ENCODE measurements at regions not wholly inside any gene's neighbourhood (a gene's known extent, or its start where the extent isn't known, plus 50 kb on each side); places are given as distances from the start of the nearest gene placed in this dataset.

DNA sequence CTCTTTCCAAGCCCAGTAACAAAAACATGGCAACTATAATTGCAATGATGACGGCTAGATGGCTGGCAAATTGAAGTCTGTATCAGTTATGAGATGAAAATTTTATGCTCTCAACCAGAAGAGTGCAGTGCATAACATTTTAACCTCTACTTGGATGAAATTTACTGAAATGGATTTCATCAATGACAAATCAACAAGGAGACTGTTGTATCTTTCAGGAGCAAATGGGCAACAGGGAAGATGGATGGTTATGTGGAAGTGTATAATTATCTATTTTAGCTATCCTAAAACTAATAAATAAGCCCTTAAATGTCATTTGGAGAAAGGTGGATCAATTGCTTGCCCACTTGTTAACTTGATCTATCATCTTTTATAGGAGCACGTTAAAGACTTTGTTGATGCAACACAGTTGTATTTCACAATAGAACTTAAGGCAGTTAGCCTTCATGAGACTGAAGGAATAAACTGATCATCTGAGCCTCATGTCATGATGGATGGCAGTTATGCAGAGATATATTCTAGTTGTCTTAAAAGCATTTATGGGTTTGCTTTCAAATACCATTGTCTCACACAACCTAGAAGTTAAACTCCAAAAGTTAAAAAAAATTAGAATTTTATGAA, 315.1 kb upstream of the TBC1D5 start:
- Mint-ChIP-seq H3K27me3 (peaks cover 5% of the 10 kb centered on the region), H3K36me3 (ENCODE audit: low read depth) (no peaks in the 10 kb centered on the region), H3K4me1 (no peaks in the 10 kb centered on the region), H3K4me3 (no peak overlapping the region), H3K9me3 (no peaks in the 10 kb centered on the region), H3K27ac (no peak overlapping the region)
- ATAC-seq (replicated peaks), result no peak

DNA sequence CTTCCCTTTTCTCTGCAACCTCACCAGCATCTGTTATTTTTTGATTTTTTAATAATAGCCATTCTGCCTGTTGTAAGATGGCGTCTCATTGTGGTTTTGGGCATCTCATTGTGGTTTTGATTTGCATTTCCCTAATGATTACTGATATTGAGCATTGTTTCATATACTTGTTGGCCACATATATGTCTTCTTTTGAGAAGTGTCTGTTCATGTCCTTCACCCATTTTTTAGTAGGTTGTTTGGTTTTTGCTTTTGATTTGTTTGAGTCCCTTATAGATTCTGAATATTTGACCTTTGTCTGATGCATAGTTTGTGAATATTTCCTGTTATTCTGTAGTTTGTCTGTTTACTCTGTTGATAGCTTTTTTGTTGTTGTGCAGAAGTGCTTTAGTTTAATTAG, 312.2 kb upstream of the TBC1D5 start:
- H3K4me3 Mint-ChIP-seq, result no peak overlapping the region
- no peak for ATAC-seq (replicated peaks)
- peaks cover 5% of the 10 kb centered on the region for H3K27me3 Mint-ChIP-seq
- H3K36me3 Mint-ChIP-seq (ENCODE audit: low read depth), result no peaks in the 10 kb centered on the region
- H3K4me1 Mint-ChIP-seq, result no peaks in the 10 kb centered on the region
- no peak overlapping the region for H3K27ac Mint-ChIP-seq
- H3K9me3 Mint-ChIP-seq, result no peaks in the 10 kb centered on the region

DNA sequence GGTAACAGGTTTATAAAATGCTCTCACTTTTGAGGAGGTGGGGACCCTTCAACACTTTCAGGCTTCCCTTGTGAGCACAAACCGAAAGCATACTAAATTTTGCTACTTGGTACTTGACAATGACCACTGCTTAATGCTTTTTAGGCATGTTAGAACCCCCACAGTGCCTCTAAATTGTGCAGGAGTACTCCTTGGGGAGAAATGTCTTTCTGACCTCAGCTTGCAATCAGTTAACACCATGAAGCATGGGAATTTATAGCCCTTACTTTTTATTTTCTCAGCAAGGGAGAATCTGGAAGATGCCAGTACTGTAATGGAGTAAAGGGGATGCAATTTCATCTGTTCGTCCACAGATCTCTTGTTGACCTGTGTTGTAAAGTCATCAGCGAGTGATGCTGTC, 308.9 kb upstream of the TBC1D5 start:
- Mint-ChIP-seq H3K27me3 (no peaks in the 10 kb centered on the region), H3K27ac (no peak overlapping the region), H3K4me1 (no peaks in the 10 kb centered on the region), H3K36me3 (ENCODE audit: low read depth) (no peaks in the 10 kb centered on the region), H3K4me3 (no peak overlapping the region), H3K9me3 (no peaks in the 10 kb centered on the region)
- no peak for ATAC-seq (replicated peaks)

DNA sequence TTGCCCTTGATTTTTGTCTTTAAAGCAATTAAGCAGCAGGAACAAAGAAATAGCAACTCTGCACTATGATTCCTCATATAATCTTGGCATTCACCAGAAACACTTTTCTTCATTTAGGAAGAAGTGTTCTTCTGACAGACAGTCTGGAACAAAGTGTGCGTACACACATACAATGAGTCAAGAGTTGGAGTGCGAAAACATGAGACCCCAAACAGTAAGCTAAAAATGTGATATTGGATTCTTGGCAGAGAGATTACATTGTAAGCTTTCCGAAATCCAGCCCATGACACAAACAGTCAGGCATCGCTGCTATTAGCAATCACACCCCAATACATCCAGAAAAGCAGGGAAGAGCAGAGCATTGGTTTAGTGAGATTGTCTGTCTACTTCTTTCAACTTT, 306.7 kb upstream of the TBC1D5 start:
- ATAC-seq (replicated peaks), result no peak
- Mint-ChIP-seq H3K9me3 (no peaks in the 10 kb centered on the region), H3K27ac (no peak overlapping the region), H3K4me1 (no peaks in the 10 kb centered on the region), H3K27me3 (no peaks in the 10 kb centered on the region), H3K36me3 (ENCODE audit: low read depth) (no peaks in the 10 kb centered on the region), H3K4me3 (no peak overlapping the region)

DNA sequence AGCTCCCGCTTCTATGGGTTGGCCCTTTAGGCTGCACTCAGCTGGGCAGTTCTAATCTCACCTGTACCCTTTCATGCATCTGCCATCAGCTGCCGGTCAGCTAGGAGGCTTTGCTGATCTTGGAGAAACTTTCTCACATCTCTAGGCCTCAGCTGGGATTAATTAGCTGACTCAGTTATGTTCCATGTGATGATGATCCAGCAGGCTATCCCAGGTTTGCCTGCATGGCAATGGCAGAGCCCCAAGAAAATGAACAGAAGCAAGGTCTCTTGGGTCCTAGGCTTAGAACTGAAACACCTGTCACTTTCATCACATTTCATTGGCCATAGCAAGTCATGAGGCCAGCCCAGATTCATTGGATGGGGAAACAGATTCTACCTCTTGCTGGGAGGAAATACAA, 304.6 kb upstream of the TBC1D5 start:
- H3K9me3 Mint-ChIP-seq, result no peaks in the 10 kb centered on the region
- no peak for ATAC-seq (replicated peaks)
- no peaks in the 10 kb centered on the region for H3K36me3 Mint-ChIP-seq (ENCODE audit: low read depth)
- no peaks in the 10 kb centered on the region for H3K4me1 Mint-ChIP-seq
- peaks cover 7% of the 10 kb centered on the region for H3K27me3 Mint-ChIP-seq
- no peak overlapping the region for H3K27ac Mint-ChIP-seq
- H3K4me3 Mint-ChIP-seq, result no peak overlapping the region

DNA sequence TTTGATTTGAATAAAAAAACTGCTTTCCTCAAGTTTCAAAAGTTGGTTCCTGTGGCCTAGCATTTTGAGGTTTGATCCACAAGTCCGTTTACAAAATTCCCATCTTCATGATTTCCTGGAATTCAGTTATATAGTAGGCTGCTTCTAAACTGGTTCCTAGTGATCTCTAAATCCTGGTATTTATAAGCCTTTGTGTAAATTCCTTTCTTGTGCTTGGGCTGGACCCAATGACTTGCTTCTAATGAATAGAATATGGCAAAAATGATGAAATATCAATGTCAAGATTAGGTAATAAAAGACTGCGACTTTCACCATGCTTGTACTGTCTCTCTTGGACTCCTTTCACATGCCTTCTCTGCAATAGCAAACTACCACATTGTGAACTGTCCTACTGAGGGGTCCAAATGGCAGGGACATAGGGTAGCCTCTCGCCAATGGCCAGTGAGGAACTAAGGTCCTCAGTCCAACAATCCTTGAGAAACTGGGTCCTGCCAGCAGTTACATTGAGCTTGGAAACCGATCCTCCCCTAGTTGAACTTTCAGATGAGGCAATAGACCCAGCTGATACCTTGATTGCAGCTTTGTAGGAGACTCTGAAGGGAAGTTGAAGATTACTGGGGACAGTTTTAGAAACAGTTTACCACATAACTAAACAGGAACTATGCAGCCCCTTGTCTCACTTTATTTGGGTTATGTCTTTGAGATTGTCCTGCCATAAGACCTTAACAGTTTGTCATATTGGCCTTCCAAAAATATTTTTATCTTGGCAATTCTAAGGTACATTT, 303.9 kb upstream of the TBC1D5 start:
- Mint-ChIP-seq H3K36me3 (ENCODE audit: low read depth) (no peaks in the 10 kb centered on the region), H3K4me1 (no peaks in the 10 kb centered on the region), H3K27me3 (peaks cover 11% of the 10 kb centered on the region), H3K9me3 (no peaks in the 10 kb centered on the region), H3K4me3 (no peak overlapping the region), H3K27ac (no peak overlapping the region)
- ATAC-seq (replicated peaks), result no peak

DNA sequence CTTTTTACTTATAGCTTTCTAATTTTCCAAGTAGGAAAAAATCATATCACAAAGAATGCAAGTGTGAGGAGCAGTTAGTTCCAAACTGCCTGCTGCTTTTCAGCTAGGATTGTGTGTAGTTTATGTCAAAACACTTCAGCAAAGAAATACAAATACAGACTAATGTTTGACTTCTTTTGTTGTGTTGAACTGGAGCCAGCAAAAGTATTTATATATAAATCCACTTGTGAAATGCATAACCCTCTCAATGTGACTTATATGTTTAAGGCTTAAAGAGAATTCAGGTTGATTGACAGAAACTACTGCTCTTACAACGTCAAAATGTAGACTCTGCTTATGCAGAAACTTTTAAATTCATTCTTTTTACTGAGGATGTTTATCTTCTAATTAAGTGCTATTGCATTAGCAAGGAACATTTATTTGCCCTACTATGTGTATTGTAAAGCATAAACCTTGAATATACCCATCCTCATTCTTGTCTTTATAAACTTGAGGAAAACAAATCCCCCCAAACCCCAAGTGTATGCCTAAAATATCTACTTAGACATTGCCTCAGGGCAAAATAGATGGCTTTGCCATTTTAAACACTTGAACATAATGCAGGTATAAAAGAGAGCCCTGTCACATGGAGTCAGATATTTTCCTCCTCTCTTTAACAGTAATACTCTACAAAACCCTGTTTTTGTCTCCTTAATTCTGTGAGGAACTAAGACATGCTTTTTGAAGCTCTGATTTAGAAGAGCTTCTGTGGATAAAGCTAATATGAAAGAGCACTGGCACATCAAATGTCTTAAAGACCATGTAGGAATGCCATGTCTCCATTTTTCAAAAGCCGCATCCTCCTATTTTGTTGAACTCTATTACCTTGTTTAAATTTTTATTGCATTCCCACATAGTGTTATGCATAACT, 302.8 kb upstream of the TBC1D5 start:
- no peaks in the 10 kb centered on the region for H3K4me1 Mint-ChIP-seq
- no peaks in the 10 kb centered on the region for H3K36me3 Mint-ChIP-seq (ENCODE audit: low read depth)
- H3K9me3 Mint-ChIP-seq, result peaks cover 4% of the 10 kb centered on the region
- ATAC-seq (replicated peaks), result no peak
- no peak overlapping the region for H3K27ac Mint-ChIP-seq
- H3K4me3 Mint-ChIP-seq, result no peak overlapping the region
- peaks cover 18% of the 10 kb centered on the region for H3K27me3 Mint-ChIP-seq

DNA sequence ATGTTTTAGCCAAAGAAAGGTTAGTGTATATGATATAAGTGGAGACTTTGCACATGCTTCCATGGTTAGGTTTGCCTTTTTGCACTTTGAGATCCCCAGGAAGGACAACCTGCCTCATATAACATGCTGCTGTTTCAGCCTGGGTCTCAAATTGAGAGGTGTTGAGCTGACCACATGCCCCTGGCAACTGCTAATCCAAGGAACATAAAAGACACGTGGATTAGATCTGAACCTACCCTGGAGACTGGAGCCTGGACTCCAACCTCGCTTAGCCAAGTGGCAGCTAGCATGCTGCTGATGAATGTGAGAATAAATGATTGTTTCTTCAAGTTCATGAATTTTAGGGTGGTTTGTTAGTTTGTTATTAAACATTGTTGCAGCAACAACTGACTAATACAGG, 301.8 kb upstream of the TBC1D5 start:
- no peaks in the 10 kb centered on the region for H3K4me1 Mint-ChIP-seq

DNA sequence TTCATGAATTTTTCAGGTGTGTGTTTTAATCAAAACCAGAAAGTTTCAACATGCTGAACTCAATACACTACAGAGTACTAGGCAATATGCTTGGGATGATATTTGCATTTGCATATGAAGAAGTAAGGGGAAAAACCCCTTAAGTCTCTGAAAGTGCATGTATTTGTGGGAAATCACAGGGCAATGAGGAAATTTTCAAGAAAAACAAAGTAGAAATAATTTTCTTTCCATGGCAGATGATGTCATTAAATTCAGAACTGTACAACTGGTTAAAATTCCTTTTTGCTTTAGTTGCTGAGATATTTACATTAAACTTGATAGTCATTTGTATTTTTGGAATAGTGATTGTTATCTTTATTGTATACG, 294.0 kb upstream of the TBC1D5 start:
- H3K27me3 Mint-ChIP-seq, result peaks cover 11% of the 10 kb centered on the region
- H3K4me1 Mint-ChIP-seq, result no peaks in the 10 kb centered on the region
- no peak overlapping the region for H3K4me3 Mint-ChIP-seq
- H3K27ac Mint-ChIP-seq, result no peak overlapping the region
- H3K36me3 Mint-ChIP-seq (ENCODE audit: low read depth), result no peaks in the 10 kb centered on the region
- H3K9me3 Mint-ChIP-seq, result peaks cover 4% of the 10 kb centered on the region
- ATAC-seq (replicated peaks), result no peak

More for the DNA sequence above, 301.8 kb upstream of the TBC1D5 start:
- Mint-ChIP-seq H3K27me3 (peaks cover 18% of the 10 kb centered on the region), H3K4me3 (no peak overlapping the region), H3K9me3 (peaks cover 4% of the 10 kb centered on the region), H3K36me3 (ENCODE audit: low read depth) (no peaks in the 10 kb centered on the region), H3K27ac (no peak overlapping the region)
- ATAC-seq (replicated peaks), result no peak

DNA sequence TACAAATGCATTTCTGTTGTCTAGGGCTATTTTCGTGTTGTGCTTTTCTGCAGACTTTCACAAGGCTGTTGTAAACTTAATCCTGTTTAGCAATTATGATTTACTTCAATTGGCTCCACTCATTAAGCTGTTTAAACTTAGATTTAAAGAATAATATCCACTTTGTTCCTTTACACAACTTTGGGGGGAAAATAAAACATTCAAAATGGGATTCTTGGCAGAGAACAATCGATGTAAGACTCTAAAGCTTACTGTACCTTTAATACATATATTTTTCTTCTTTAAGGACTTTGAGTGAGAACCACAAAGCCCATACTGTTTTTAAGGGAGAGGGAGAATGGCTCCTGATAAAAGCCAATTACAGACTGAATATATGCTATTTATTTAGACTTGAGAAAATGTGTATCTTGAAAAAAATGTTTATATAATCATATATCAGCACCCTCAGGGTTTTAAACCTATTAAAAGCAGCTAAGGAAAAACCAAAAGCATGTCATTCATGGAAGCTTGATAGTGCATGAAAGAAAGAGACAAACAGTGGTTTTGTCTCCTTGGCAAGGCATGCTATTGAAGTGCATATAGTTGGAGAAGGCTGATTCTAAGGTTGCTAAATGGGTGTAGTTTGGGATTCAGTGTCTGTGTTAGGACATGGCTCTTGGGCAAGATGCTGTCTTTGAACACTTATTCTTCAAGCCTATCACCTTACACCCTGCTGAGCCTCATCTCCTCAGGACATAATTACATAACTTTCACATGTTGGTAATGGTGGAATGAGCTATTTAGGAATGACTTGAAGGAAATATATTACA, 293.4 kb upstream of the TBC1D5 start:
- H3K9me3 Mint-ChIP-seq, result peaks cover 1% of the 10 kb centered on the region
- H3K36me3 Mint-ChIP-seq (ENCODE audit: low read depth), result no peaks in the 10 kb centered on the region
- no peak overlapping the region for H3K4me3 Mint-ChIP-seq

DNA sequence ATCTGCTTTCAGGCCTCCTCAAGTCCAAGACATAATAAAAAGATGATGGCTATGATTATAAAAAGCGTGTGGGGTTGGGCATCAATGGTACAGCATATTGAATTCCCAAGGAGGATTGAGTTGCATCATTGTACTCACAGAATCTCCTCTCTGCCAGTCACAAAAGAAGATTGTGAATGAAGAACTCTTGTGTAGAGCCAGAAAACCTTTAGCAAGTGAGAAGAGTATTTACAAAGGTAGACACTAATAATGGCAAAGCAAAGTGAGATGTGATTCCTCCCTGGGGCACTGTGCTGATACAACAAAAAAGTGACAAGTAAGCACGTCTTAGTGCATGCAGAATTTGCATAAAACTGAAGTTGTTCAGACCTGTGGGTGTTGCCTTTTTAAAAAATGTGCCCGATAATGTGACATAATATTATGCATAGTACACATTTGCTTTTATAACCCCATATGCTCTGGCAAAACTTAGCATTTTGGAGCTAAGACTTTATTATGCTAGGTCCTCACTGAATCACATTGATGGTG, 291.2 kb upstream of the TBC1D5 start:
- no peaks in the 10 kb centered on the region for H3K4me1 Mint-ChIP-seq
- H3K36me3 Mint-ChIP-seq (ENCODE audit: low read depth), result no peaks in the 10 kb centered on the region
- H3K27ac Mint-ChIP-seq, result no peak overlapping the region
- H3K4me3 Mint-ChIP-seq, result no peak overlapping the region
- no peak for ATAC-seq (replicated peaks)
- peaks cover 14% of the 10 kb centered on the region for H3K27me3 Mint-ChIP-seq
- H3K9me3 Mint-ChIP-seq, result no peaks in the 10 kb centered on the region

More for the DNA sequence above, 293.4 kb upstream of the TBC1D5 start:
- Mint-ChIP-seq H3K27ac (no peak overlapping the region), H3K27me3 (peaks cover 9% of the 10 kb centered on the region), H3K4me1 (no peaks in the 10 kb centered on the region)
- ATAC-seq (replicated peaks), result no peak

DNA sequence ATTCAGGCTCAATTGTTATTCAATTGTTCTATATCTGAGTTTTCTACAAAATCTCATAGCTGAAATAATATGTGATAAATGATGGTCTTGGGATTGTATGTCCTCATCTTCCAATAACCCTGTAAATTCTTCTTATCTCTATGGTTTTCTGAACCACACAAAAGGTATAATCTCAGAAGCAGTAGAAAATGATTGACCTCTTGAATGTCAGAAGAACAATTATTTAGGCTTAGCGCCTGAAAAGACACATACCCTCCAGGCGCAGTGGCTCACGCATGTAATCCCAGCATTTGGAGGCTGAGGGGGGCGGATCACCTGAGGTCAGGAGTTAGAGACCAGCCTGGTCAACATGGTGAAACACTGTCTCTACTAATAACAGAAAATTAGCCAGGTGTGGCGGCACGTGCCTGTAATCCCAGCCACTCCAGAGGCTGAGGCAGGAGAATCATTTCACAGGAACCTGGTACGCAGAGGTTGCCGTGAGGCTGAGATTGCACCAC, 288.0 kb upstream of the TBC1D5 start:
- Mint-ChIP-seq H3K36me3 (ENCODE audit: low read depth) (no peaks in the 10 kb centered on the region), H3K9me3 (no peaks in the 10 kb centered on the region), H3K4me3 (no peak overlapping the region), H3K27ac (no peak overlapping the region), H3K27me3 (peaks cover 15% of the 10 kb centered on the region), H3K4me1 (no peaks in the 10 kb centered on the region)
- ATAC-seq (replicated peaks), result no peak

DNA sequence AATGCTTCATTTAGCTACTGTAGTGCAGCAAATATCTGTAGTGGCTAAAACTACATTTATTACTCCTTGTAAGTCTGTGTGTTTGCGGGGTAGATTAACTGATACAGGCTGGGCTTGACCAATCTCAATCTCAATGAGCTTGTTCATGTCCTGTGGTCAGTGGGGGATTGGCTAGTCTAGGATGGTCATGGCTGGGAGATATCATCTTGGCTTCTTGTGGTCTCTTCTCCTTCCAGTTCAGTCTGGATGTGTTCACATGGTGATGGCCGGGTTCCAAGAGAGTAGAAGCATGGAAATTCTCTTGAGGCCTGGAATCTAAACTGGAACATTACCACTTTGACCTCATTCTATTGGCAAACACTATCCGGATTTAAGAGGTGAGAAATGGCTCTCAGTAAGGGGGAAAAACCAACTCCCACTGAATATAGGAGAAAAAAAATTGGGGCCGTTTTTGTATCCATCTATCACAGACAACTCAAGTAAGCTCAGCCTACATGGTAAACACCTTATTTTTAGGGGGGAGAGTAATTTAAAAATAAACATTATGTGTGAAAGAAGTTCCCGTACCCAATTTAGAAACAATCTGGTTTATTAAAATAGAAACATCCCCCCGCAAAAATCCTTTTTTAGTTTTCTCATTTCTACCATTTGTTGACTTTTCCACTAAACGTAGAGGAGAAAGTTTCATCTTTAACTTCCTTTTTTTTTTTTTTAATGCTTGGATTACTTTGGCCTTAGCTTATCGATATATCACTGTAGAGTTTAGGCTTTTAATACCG, 284.9 kb upstream of the TBC1D5 start:
- H3K9me3 Mint-ChIP-seq, result no peaks in the 10 kb centered on the region
- H3K27me3 Mint-ChIP-seq, result peaks cover 22% of the 10 kb centered on the region
- no peak overlapping the region for H3K27ac Mint-ChIP-seq
- no peaks in the 10 kb centered on the region for H3K36me3 Mint-ChIP-seq (ENCODE audit: low read depth)
- H3K4me1 Mint-ChIP-seq, result no peaks in the 10 kb centered on the region
- ATAC-seq (replicated peaks), result no peak
- no peak overlapping the region for H3K4me3 Mint-ChIP-seq

Measured in activated T-helper 17 cell treated with anti-CD3 and anti-CD28 coated beads, Interleukin-2, amount 50 U/mL, for 72 hours (primary cell).